ENCODE measurements at regions not wholly inside any gene's neighbourhood (a gene's known extent, or its start where the extent isn't known, plus 50 kb on each side); places are given as distances from the start of the nearest gene placed in this dataset.

DNA sequence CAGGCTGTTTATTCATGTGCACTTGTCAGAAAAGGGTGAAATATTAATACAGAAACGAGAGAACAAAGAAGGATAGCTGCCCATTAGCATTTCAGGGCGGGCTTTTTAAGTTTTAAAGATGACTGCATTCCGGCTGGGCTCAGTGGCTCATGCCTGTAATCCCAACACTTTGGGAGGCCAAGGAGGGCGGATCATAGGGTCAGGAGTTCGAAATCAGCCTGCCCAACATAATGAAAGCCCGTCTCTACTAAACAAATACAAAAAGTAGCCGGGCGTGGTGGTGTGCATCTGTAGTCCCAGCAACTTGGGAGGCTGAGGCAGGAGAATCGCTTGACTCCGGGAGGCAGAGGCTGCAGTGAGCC is 130.5 kb downstream of the HFE start:
- H3K27me3 Mint-ChIP-seq: no peaks in the 10 kb centered on the region
- ATAC-seq: no peak
- DNase-seq: no peak
- H3K4me3 Mint-ChIP-seq: no peak overlapping the region
- no peak overlapping the region for H3K27ac Mint-ChIP-seq
- H3K36me3 Mint-ChIP-seq (ENCODE audit: low read depth): no peaks in the 10 kb centered on the region
- H3K4me1 Mint-ChIP-seq: peaks cover 2% of the 10 kb centered on the region
- no peaks in the 10 kb centered on the region for H3K9me3 ChIP-seq (ENCODE audit: control insufficient read depth, low read length, poor library complexity, severe bottlenecking)

DNA sequence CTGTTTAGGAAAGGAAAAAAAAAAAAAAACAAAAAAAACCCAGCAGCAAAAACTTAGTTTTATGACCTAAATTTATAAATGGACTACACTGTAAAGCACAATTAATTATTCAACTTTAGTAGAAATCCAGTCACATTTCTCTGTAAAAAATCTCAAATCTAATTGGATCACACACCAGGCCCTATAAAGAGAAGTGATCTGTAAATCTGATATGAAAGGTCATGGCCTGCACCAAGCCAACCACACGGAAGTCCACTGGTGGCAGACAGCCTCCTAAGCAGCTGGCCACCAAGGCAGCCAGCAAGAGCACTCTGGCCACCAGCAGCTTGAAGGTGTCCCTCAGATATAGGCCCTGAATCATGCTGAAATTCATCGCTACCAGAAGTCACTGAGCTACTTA is 131.6 kb downstream of the HFE start:
- Mint-ChIP-seq H3K27me3 (no peaks in the 10 kb centered on the region), H3K4me3 (no peak overlapping the region), H3K27ac (no peak overlapping the region), H3K36me3 (ENCODE audit: low read depth) (no peaks in the 10 kb centered on the region), H3K4me1 (peaks cover 10% of the 10 kb centered on the region)
- ATAC-seq: no peak
- DNase-seq: no peak
- no peaks in the 10 kb centered on the region for H3K9me3 ChIP-seq (ENCODE audit: control insufficient read depth, low read length, poor library complexity, severe bottlenecking)

GRCh38 chr6:26220145-26220970 is 133.1 kb downstream of the HFE start:
- Mint-ChIP-seq H3K4me1 (peaks cover 10% of the 10 kb centered on the region), H3K27ac (no peak overlapping the region)

DNA sequence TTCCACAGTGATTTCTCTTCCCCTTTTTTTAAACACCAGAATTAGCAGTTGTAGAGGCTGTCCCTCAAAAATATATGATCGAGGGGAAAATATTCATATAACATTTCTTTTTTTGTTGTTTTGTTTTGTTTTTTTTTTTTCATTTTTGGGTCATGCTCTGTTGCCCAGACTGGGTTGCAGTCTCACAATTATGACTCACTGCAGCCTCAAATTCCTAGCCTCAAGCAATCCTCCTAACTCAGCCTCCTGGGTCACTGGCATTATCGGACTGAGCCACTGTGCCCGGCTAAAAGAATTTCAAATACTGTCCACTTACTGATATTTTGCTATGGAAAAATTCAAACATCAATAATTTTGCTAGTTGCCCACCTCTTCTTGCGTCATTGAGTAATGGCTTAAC is 134.0 kb downstream of the HFE start:
- no peak overlapping the region for H3K4me3 Mint-ChIP-seq
- no peaks in the 10 kb centered on the region for H3K36me3 Mint-ChIP-seq (ENCODE audit: low read depth)
- H3K4me1 Mint-ChIP-seq: peaks cover 10% of the 10 kb centered on the region
- DNase-seq: no peak
- no peak for ATAC-seq
- no peak overlapping the region for H3K27ac Mint-ChIP-seq
- H3K9me3 ChIP-seq (ENCODE audit: control insufficient read depth, low read length, poor library complexity, severe bottlenecking): no peaks in the 10 kb centered on the region
- H3K27me3 Mint-ChIP-seq: no peaks in the 10 kb centered on the region

More at GRCh38 chr6:26220145-26220970, 133.1 kb downstream of the HFE start:
- Mint-ChIP-seq H3K4me3 (no peak overlapping the region), H3K27me3 (no peaks in the 10 kb centered on the region), H3K36me3 (ENCODE audit: low read depth) (no peaks in the 10 kb centered on the region)
- no peak for DNase-seq
- H3K9me3 ChIP-seq (ENCODE audit: control insufficient read depth, low read length, poor library complexity, severe bottlenecking): no peaks in the 10 kb centered on the region
- no peak for ATAC-seq

DNA sequence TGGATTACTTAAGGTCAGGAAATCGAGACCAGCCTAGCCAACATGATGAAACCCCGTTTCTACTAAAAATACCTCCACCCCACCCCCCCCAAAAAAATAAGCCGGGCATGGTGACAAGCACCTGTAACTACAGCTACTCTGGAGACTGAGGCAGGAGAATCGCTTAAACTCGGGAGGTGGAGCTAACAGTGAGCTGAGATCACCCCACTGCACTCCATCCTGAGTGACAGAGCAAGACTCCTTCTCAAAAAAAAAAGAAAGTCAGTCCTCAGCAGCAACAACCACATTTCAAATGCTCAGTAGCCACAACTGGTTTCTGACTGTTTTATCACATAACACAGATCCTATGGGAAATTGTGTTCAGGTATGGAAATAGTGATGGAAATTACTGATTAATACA is 135.3 kb downstream of the HFE start:
- no peak for ATAC-seq
- no peaks in the 10 kb centered on the region for H3K27me3 Mint-ChIP-seq
- DNase-seq: no peak
- H3K4me1 Mint-ChIP-seq: peaks cover 14% of the 10 kb centered on the region
- no peaks in the 10 kb centered on the region for H3K36me3 Mint-ChIP-seq (ENCODE audit: low read depth)
- no peaks in the 10 kb centered on the region for H3K9me3 ChIP-seq (ENCODE audit: control insufficient read depth, low read length, poor library complexity, severe bottlenecking)
- H3K4me3 Mint-ChIP-seq: no peak overlapping the region
- no peak overlapping the region for H3K27ac Mint-ChIP-seq

GRCh38 chr6:26223228-26223627 is 136.0 kb downstream of the HFE start:
- Mint-ChIP-seq H3K27me3 (no peaks in the 10 kb centered on the region), H3K4me3 (no peak overlapping the region), H3K4me1 (peaks cover 14% of the 10 kb centered on the region), H3K36me3 (ENCODE audit: low read depth) (no peaks in the 10 kb centered on the region), H3K27ac (no peak overlapping the region)
- peak; percentile 4 for ATAC-seq
- no peak for DNase-seq
- H3K9me3 ChIP-seq (ENCODE audit: control insufficient read depth, low read length, poor library complexity, severe bottlenecking): no peaks in the 10 kb centered on the region

GRCh38 chr6:26223650-26224546 is 136.7 kb downstream of the HFE start:
- no peaks in the 10 kb centered on the region for H3K9me3 ChIP-seq (ENCODE audit: control insufficient read depth, low read length, poor library complexity, severe bottlenecking)
- DNase-seq (peak; percentile 32 to 51 (median 49)), ATAC-seq (peak; percentile 91)
- H3K4me3 Mint-ChIP-seq: no peak overlapping the region
- H3K4me1 Mint-ChIP-seq: peaks cover 13% of the 10 kb centered on the region
- no peak overlapping the region for H3K27ac Mint-ChIP-seq
- no peaks in the 10 kb centered on the region for H3K27me3 Mint-ChIP-seq
- H3K36me3 Mint-ChIP-seq (ENCODE audit: low read depth): no peaks in the 10 kb centered on the region

- no peak overlapping the region for H3K4me3 Mint-ChIP-seq
Measured at GRCh38 chr6:26224547-26224912, 137.3 kb downstream of the HFE start.

GRCh38 chr6:26224940-26225847 is 138.0 kb downstream of the HFE start:
- DNase-seq (no peak), ATAC-seq (no peak)
- Mint-ChIP-seq H3K36me3 (ENCODE audit: low read depth) (no peaks in the 10 kb centered on the region), H3K4me1 (peaks cover 15% of the 10 kb centered on the region), H3K27me3 (no peaks in the 10 kb centered on the region), H3K4me3 (no peak overlapping the region), H3K27ac (no peak overlapping the region)
- H3K9me3 ChIP-seq (ENCODE audit: control insufficient read depth, low read length, poor library complexity, severe bottlenecking): no peaks in the 10 kb centered on the region

More at GRCh38 chr6:26224547-26224912, 137.3 kb downstream of the HFE start:
- Mint-ChIP-seq H3K4me1 (peaks cover 13% of the 10 kb centered on the region), H3K27me3 (no peaks in the 10 kb centered on the region), H3K36me3 (ENCODE audit: low read depth) (no peaks in the 10 kb centered on the region), H3K27ac (no peak overlapping the region)
- DNase-seq (no peak), ATAC-seq (peak; percentile 4)
- no peaks in the 10 kb centered on the region for H3K9me3 ChIP-seq (ENCODE audit: control insufficient read depth, low read length, poor library complexity, severe bottlenecking)

- no peaks in the 10 kb centered on the region for H3K27me3 Mint-ChIP-seq
- DNase-seq (no peak), ATAC-seq (no peak)
- H3K27ac Mint-ChIP-seq: no peak overlapping the region
- no peak overlapping the region for H3K4me3 Mint-ChIP-seq
- peaks cover 16% of the 10 kb centered on the region for H3K4me1 Mint-ChIP-seq
- H3K36me3 Mint-ChIP-seq (ENCODE audit: low read depth): no peaks in the 10 kb centered on the region
- no peaks in the 10 kb centered on the region for H3K9me3 ChIP-seq (ENCODE audit: control insufficient read depth, low read length, poor library complexity, severe bottlenecking)
Measured at GRCh38 chr6:26225848-26226578, 138.8 kb downstream of the HFE start.

- no peaks in the 10 kb centered on the region for H3K27me3 Mint-ChIP-seq
- no peak for ATAC-seq
- no peak overlapping the region for H3K27ac Mint-ChIP-seq
- no peaks in the 10 kb centered on the region for H3K36me3 Mint-ChIP-seq (ENCODE audit: low read depth)
- no peak for DNase-seq
- no peak overlapping the region for H3K4me3 Mint-ChIP-seq
- H3K4me1 Mint-ChIP-seq: peaks cover 16% of the 10 kb centered on the region
- no peaks in the 10 kb centered on the region for H3K9me3 ChIP-seq (ENCODE audit: control insufficient read depth, low read length, poor library complexity, severe bottlenecking)
Measured at GRCh38 chr6:26226579-26226967, 138.4 kb upstream of the BTN3A2 start.

DNA sequence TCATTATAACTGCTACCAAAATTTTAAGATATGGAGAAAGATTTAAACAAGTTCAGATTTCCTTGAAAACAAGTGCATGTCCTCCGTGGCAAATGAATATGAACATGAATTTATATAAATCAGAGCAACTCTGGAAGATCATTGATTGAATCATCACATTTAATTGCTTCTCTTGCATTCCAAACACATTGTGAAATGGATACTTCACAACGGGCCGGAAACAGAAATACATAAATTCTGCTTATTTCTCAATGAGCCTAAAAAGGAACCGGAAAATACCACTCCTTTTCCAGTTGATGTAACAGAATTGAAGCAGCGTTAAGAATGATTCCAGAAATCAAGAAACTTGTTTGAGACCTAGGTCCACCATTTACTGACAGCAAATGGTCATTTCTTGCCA is 134.6 kb upstream of the BTN3A2 start:
- Mint-ChIP-seq H3K27me3 (no peaks in the 10 kb centered on the region), H3K36me3 (ENCODE audit: low read depth) (no peaks in the 10 kb centered on the region), H3K27ac (no peak overlapping the region), H3K4me3 (no peak overlapping the region), H3K4me1 (peaks cover 30% of the 10 kb centered on the region)
- no peak for DNase-seq
- H3K9me3 ChIP-seq (ENCODE audit: control insufficient read depth, low read length, poor library complexity, severe bottlenecking): no peaks in the 10 kb centered on the region
- no peak for ATAC-seq

Measured in T-helper 17 cell (primary cell).